HTR-8/SVneo (cell line): ENCODE measurements at regions not wholly inside any gene's neighbourhood (a gene's known extent, or its start where the extent isn't known, plus 50 kb on each side); places are given as distances from the start of the nearest gene placed in this dataset.
"Not testable (repeated sequence)": the region's sequence is repeated elsewhere in the genome, so short reads cannot be mapped to it uniquely, and the experiment has no call there.

ENCODE experiments used
- DNase-seq: peaks from one replicate; pipeline ENCODE4 v3.0.0; 2011; ENCODE audit warnings: low spot score, mixed read lengths; ENCODE audit not compliant: insufficient read length
- FAIRE-seq: peaks from 2 replicates; lab custom pipeline; 2011; peaks lifted over from hg19 to GRCh38; lab: Jason Lieb, UNC

- DNase-seq: no peak
- no peak for FAIRE-seq
Observed at GRCh38 chrX:115399306-115399705, 109.8 kb downstream of the LUZP4 start.

GRCh38 chrX:115400960-115401359 is 111.4 kb downstream of the LUZP4 start:
- DNase-seq: no peak
- FAIRE-seq: no peak

GRCh38 chrX:115402299-115402698 is 112.8 kb downstream of the LUZP4 start:
- no peak for DNase-seq
- FAIRE-seq: no peak

- DNase-seq: no peak
- no peak for FAIRE-seq
Observed at GRCh38 chrX:115408771-115409400, 119.4 kb downstream of the LUZP4 start.

GRCh38 chrX:115409551-115409950 is 120.0 kb downstream of the LUZP4 start:
- DNase-seq: no peak
- no peak for FAIRE-seq

GRCh38 chrX:115410731-115411428 is 121.4 kb downstream of the LUZP4 start:
- DNase-seq (no peak), FAIRE-seq (no peak)

GRCh38 chrX:115413246-115413878 is 123.8 kb downstream of the LUZP4 start:
- no peak for DNase-seq

GRCh38 chrX:115419069-115419468 is 129.6 kb downstream of the LUZP4 start:
- no peak for FAIRE-seq
- no peak for DNase-seq

More at GRCh38 chrX:115413246-115413878, 123.8 kb downstream of the LUZP4 start:
- no peak for FAIRE-seq

- FAIRE-seq: no peak
- no peak for DNase-seq
Observed at GRCh38 chrX:115423086-115423485, 133.6 kb downstream of the LUZP4 start.

- no peak for DNase-seq
- no peak for FAIRE-seq
Observed at GRCh38 chrX:115425359-115425758, 135.6 kb upstream of the PLS3 start.

- DNase-seq (no peak), FAIRE-seq (no peak)
Observed at GRCh38 chrX:115427861-115428410, 133.0 kb upstream of the PLS3 start.

- FAIRE-seq, DNase-seq: not testable (repeated sequence)
Observed at GRCh38 chrX:115434834-115435233, 126.1 kb upstream of the PLS3 start.

- DNase-seq (no peak), FAIRE-seq (no peak)
Observed at GRCh38 chrX:115437841-115438595, 123.0 kb upstream of the PLS3 start.

- DNase-seq (no peak), FAIRE-seq (no peak)
Observed at GRCh38 chrX:115448146-115448545, 112.8 kb upstream of the PLS3 start.

GRCh38 chrX:115449742-115450141 is 111.2 kb upstream of the PLS3 start:
- no peak for FAIRE-seq
- no peak for DNase-seq

- FAIRE-seq: no peak
- no peak for DNase-seq
Observed at GRCh38 chrX:115452251-115452650, 108.7 kb upstream of the PLS3 start.

GRCh38 chrX:115459883-115460880 is 100.8 kb upstream of the PLS3 start:
- DNase-seq: no peak
- FAIRE-seq: no peak

GRCh38 chrX:115462406-115462805 is 98.6 kb upstream of the PLS3 start:
- no peak for FAIRE-seq

GRCh38 chrX:115467961-115468360 is 93.0 kb upstream of the PLS3 start:
- no peak for DNase-seq
- no peak for FAIRE-seq

More at GRCh38 chrX:115462406-115462805, 98.6 kb upstream of the PLS3 start:
- no peak for DNase-seq
